H9 (cell line): ENCODE measurements at regions not wholly inside any gene's neighbourhood (a gene's known extent, or its start where the extent isn't known, plus 50 kb on each side); places are given as distances from the start of the nearest gene placed in this dataset.

Experiments used
- DNase-seq: peaks from one replicate; pipeline ENCODE4 v3.0.0-alpha.2; 2017
- H2AFZ ChIP-seq: one replicate; pipeline ENCODE4 v1.6.1; 2013; ENCODE audit warnings: mild to moderate bottlenecking, low read length, control low read depth, moderate library complexity
- H2AK5ac ChIP-seq: 2 replicates; pipeline ENCODE4 v1.6.1; 2013; ENCODE audit warnings: low read length, control low read depth, mixed read lengths; ENCODE audit not compliant: insufficient read length
- H2BK120ac ChIP-seq: one replicate; pipeline ENCODE4 v1.6.1; 2013; ENCODE audit warnings: low read depth, mild to moderate bottlenecking, low read length, control low read depth, inconsistent platforms; ENCODE audit not compliant: poor library complexity, severe bottlenecking
- H2BK12ac ChIP-seq: 2 replicates; pipeline ENCODE4 v1.6.1; 2013; ENCODE audit warnings: low read length, control low read depth, mixed read lengths, low read depth; ENCODE audit not compliant: insufficient read length
- H2BK15ac ChIP-seq: 2 replicates; pipeline ENCODE4 v1.6.1; 2013; ENCODE audit warnings: low read depth, low read length, control low read depth
- H2BK20ac ChIP-seq: one replicate; pipeline ENCODE4 v1.6.1; 2013; ENCODE audit warnings: low read depth, mild to moderate bottlenecking, low read length, control low read depth, inconsistent platforms; ENCODE audit not compliant: poor library complexity, severe bottlenecking
- H2BK5ac ChIP-seq: 2 replicates; pipeline ENCODE4 v1.6.1; 2013; ENCODE audit warnings: low read length, control low read depth, mixed read lengths; ENCODE audit not compliant: insufficient read length
- H3K14ac ChIP-seq: 2 replicates; pipeline ENCODE4 v1.6.1; 2013; ENCODE audit warnings: low read length, control low read depth; ENCODE audit not compliant: insufficient read depth
- H3K18ac ChIP-seq: 2 replicates; pipeline ENCODE4 v1.6.1; 2013; ENCODE audit warnings: low read depth, mild to moderate bottlenecking, mixed read lengths, low read length, control low read depth; ENCODE audit not compliant: insufficient read length
- H3K23ac ChIP-seq: 2 replicates; pipeline ENCODE4 v1.6.1; 2013; ENCODE audit warnings: low read length, control low read depth, mixed read lengths, low read depth; ENCODE audit not compliant: insufficient read length
- H3K23me2 ChIP-seq: 2 replicates; pipeline ENCODE4 v1.6.1; 2013; ENCODE audit warnings: low read depth, mild to moderate bottlenecking, mixed read lengths, low read length, control low read depth; ENCODE audit not compliant: insufficient read length, poor library complexity, severe bottlenecking
- H3K27ac ChIP-seq: 2 replicates; pipeline ENCODE4 v1.5.1; 2013; ENCODE audit warnings: low read length, control low read depth, mixed read lengths, low read depth; ENCODE audit not compliant: insufficient read length
- H3K27me3 ChIP-seq: 2 replicates; pipeline ENCODE4 v1.6.1; 2013; ENCODE audit warnings: low read length, control low read depth, inconsistent platforms; ENCODE audit not compliant: insufficient read depth
- H3K4ac ChIP-seq: 2 replicates; pipeline ENCODE4 v1.6.1; 2013; ENCODE audit warnings: low read depth, mild to moderate bottlenecking, control low read depth, inconsistent platforms, low read length, moderate library complexity
- H3K4me1 ChIP-seq: 2 replicates; pipeline ENCODE4 v1.6.1; 2013; ENCODE audit warnings: low read length, control low read depth, inconsistent platforms; ENCODE audit not compliant: insufficient read depth
- H3K4me2 ChIP-seq: 2 replicates; pipeline ENCODE4 v1.6.1; 2013; ENCODE audit warnings: low read length, control low read depth, mixed read lengths; ENCODE audit not compliant: insufficient read length, insufficient read depth
- H3K56ac ChIP-seq: 2 replicates; pipeline ENCODE4 v1.6.1; 2013; ENCODE audit warnings: low read depth, mild to moderate bottlenecking, mixed read lengths, low read length, control low read depth; ENCODE audit not compliant: insufficient read length
- H3K79me1 ChIP-seq: 2 replicates; pipeline ENCODE4 v1.6.1; 2013; ENCODE audit warnings: low read depth, mild to moderate bottlenecking, moderate library complexity, low read length, control low read depth, inconsistent platforms; ENCODE audit not compliant: insufficient read depth, poor library complexity, severe bottlenecking
- H3K79me2 ChIP-seq: 2 replicates; pipeline ENCODE4 v1.6.1; 2013; ENCODE audit warnings: low read length, control low read depth, inconsistent platforms; ENCODE audit not compliant: insufficient read depth
- H3K9ac ChIP-seq: 2 replicates; pipeline ENCODE4 v1.6.1; 2013; ENCODE audit warnings: low read length, control low read depth, mixed read lengths; ENCODE audit not compliant: insufficient read length; ENCODE audit errors: extremely low read depth
- H3K9me3 ChIP-seq: one replicate; pipeline ENCODE4 v1.6.1; 2013; ENCODE audit warnings: low read depth, low read length, inconsistent platforms; ENCODE audit not compliant: control insufficient read depth
- H3T11ph ChIP-seq: one replicate; pipeline ENCODE4 v1.6.1; 2013; ENCODE audit warnings: mild to moderate bottlenecking, low read length, control low read depth, inconsistent platforms
- H4K20me1 ChIP-seq: one replicate; pipeline ENCODE4 v1.6.1; 2013; ENCODE audit not compliant: control insufficient read depth, insufficient read length, insufficient read depth
- H4K5ac ChIP-seq: 2 replicates; pipeline ENCODE4 v1.6.1; 2013; ENCODE audit warnings: low read depth, mild to moderate bottlenecking, mixed read lengths, low read length, control low read depth; ENCODE audit not compliant: insufficient read length
- H4K8ac ChIP-seq: replicated peaks from 2 replicates; pipeline ENCODE4 v1.6.1; 2013; ENCODE audit warnings: low read length, control low read depth, mixed read lengths, low read depth; ENCODE audit not compliant: insufficient read length
- H4K91ac ChIP-seq: 2 replicates; pipeline ENCODE4 v1.6.1; 2013; ENCODE audit warnings: low read depth, mild to moderate bottlenecking, moderate library complexity, mixed read lengths, low read length, control low read depth; ENCODE audit not compliant: insufficient read length
- H3K27ac Mint-ChIP-seq, 3 experiments: 2 replicates in 2 of 3; 3 replicates in 1 of 3; pipeline ENCODE4 v1.8.0; 2020 to 2021; ENCODE audit warnings: mixed read lengths in 3 of 3, mild to moderate bottlenecking in 1 of 3, moderate library complexity in 1 of 3
- H3K27me3 Mint-ChIP-seq: 2 replicates; pipeline ENCODE4 v1.8.0; 2021; ENCODE audit warnings: low read depth, mild to moderate bottlenecking, moderate library complexity, mixed read lengths
- H3K36me3 Mint-ChIP-seq, 3 experiments: 2 replicates in 2 of 3; 3 replicates in 1 of 3; pipeline ENCODE4 v1.8.0; 2020 to 2021; ENCODE audit warnings: low read depth in 3 of 3, mixed read lengths in 3 of 3; ENCODE audit not compliant: insufficient read depth in 1 of 3
- H3K4me1 Mint-ChIP-seq, 2 experiments: 2 replicates each; pipeline ENCODE4 v1.8.0; 2020; ENCODE audit warnings: mixed read lengths in 2 of 2
- H3K4me3 Mint-ChIP-seq, 2 experiments: 2 replicates in 1 of 2; 3 replicates in 1 of 2; pipeline ENCODE4 v1.8.0; 2020 to 2021; ENCODE audit warnings: mild to moderate bottlenecking in 2 of 2, mixed read lengths in 2 of 2, moderate library complexity in 1 of 2
- H3K9me3 Mint-ChIP-seq, 2 experiments: 2 replicates in 1 of 2; 3 replicates in 1 of 2; pipeline ENCODE4 v1.8.0; 2020; ENCODE audit warnings: mild to moderate bottlenecking in 2 of 2, mixed read lengths in 2 of 2, moderate library complexity in 1 of 2
- WGBS: extraction: QIAGEN DNeasy Blood & Tissue Kit; methylation state at CpG from one replicate; pipeline ENCODE4 v1.1.7; 2013; ENCODE audit warnings: missing lambda C conversion rate, low lambda C conversion rate, mixed read lengths; ENCODE audit not compliant: insufficient read length; ENCODE audit errors: extremely low coverage; 5-methylcytosine and 5-hydroxymethylcytosine counted together
- TF ChIP-seq, protein P1 (sequence below): fragments of 200-600 bp; sonication (generic); conservative IDR thresholded peaks from 3 replicates; pipeline ENCODE4 v1.8.0; 2021; ENCODE audit warnings: antibody characterized with exemption, mild to moderate bottlenecking

DNA sequence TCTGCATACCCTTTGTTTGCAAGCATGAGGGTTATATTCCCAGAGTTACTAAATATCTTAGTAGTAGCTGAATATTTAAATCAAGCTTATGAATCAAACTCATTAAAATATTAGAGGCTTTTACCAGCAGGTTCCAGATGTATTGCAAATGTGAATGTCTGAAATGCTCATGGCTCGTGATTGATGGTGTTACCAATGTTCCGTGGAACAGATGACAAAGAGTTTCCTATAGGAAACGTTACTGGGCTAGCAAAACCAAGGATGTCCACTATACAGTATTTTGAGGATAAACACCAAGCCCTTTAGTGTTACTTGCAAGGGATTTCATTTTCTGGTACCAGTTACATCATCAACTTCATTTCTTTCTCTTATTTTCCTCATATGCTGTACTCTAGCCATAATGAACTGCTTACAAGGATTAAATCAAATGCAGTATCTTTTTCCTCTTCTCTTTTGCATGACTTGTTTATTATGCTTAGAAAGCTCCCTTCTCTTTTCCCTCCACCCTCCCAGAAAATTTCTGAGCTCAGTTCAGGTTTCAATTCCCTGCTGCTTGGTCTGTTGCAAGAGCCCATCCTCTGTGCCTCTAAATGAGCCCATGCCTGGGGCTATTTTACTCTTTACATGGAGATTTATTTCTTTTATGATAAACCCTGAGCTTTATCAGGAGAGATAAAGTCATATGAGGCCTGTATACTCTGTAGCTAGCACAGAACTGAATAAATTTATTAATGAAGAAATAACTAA is 1537.1 kb upstream of the GOT2 start:
- no peak overlapping the region for H3K23ac ChIP-seq
- no peak overlapping the region for H3T11ph ChIP-seq
- no peaks in the 10 kb centered on the region for H3K9me3 ChIP-seq
- H3K79me1 ChIP-seq = no peaks in the 10 kb centered on the region
- no peak overlapping the region for H3K18ac ChIP-seq
- no peak overlapping the region for H3K56ac ChIP-seq
- H3K4me3 Mint-ChIP-seq = no peak overlapping the region
- H4K91ac ChIP-seq = no peak overlapping the region
- H3K14ac ChIP-seq = no peak overlapping the region
- H3K9me3 Mint-ChIP-seq = no peaks in the 10 kb centered on the region
- no peak overlapping the region for H3K4me2 ChIP-seq
- no peak overlapping the region for H3K27ac ChIP-seq
- no peak overlapping the region for H3K4ac ChIP-seq
- H3K4me1 Mint-ChIP-seq = peaks cover 5 to 12% of the 10 kb centered on the region in 2 experiments
- no peak overlapping the region for H4K8ac ChIP-seq
- H2AK5ac ChIP-seq = no peak overlapping the region
- no peaks in the 10 kb centered on the region for H3K27me3 Mint-ChIP-seq
- TF ChIP-seq, protein P1, sequence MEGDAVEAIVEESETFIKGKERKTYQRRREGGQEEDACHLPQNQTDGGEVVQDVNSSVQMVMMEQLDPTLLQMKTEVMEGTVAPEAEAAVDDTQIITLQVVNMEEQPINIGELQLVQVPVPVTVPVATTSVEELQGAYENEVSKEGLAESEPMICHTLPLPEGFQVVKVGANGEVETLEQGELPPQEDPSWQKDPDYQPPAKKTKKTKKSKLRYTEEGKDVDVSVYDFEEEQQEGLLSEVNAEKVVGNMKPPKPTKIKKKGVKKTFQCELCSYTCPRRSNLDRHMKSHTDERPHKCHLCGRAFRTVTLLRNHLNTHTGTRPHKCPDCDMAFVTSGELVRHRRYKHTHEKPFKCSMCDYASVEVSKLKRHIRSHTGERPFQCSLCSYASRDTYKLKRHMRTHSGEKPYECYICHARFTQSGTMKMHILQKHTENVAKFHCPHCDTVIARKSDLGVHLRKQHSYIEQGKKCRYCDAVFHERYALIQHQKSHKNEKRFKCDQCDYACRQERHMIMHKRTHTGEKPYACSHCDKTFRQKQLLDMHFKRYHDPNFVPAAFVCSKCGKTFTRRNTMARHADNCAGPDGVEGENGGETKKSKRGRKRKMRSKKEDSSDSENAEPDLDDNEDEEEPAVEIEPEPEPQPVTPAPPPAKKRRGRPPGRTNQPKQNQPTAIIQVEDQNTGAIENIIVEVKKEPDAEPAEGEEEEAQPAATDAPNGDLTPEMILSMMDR = no peak
- H3K23me2 ChIP-seq = no peaks in the 10 kb centered on the region
- H3K79me2 ChIP-seq = no peaks in the 10 kb centered on the region
- H4K20me1 ChIP-seq = no peaks in the 10 kb centered on the region
- H4K5ac ChIP-seq = no peak overlapping the region
- H2BK15ac ChIP-seq = no peak overlapping the region
- no peaks in the 10 kb centered on the region for H3K36me3 Mint-ChIP-seq
- no peak overlapping the region for H2BK12ac ChIP-seq
- H2BK5ac ChIP-seq = no peak overlapping the region
- H3K27ac Mint-ChIP-seq = peak overlapping the region in 1 of 3 experiments; percentile 43; a peak in 1 of 7 replicates
- H2BK120ac ChIP-seq = no peak overlapping the region
- H2AFZ ChIP-seq = no peak overlapping the region
- H3K27me3 ChIP-seq = no peaks in the 10 kb centered on the region
- H3K4me1 ChIP-seq = peaks cover 4% of the 10 kb centered on the region; the same call in 1 of the 2 replicates
- no peak for DNase-seq
- H2BK20ac ChIP-seq = no peak overlapping the region
- no peak overlapping the region for H3K9ac ChIP-seq
- no CpG with 5 or more reads among the region's 3 CpGs for WGBS
